Upper lobe of right lung (tissue), 1 donor: ENCODE measurements at regions not wholly inside any gene's neighbourhood (a gene's known extent, or its start where the extent isn't known, plus 50 kb on each side); places are given as distances from the start of the nearest gene placed in this dataset.

Source experiments
- ATAC-seq: fragments of 200-7000 bp; cut with Tn5 transposase; one replicate; pipeline ENCODE4 v1.9.1; 2020; ENCODE audit warnings: mild to moderate bottlenecking, moderate library complexity
- DNase-seq: peaks from one replicate; pipeline ENCODE4 v3.0.0-alpha.2; 2020
- H3K27ac ChIP-seq: fragments of 200-600 bp; one replicate; pipeline ENCODE4 v1.8.0; 2022
- H3K27me3 ChIP-seq: fragments of 200-600 bp; one replicate; pipeline ENCODE4 v1.8.0; 2022; ENCODE audit warnings: mild to moderate bottlenecking
- H3K36me3 ChIP-seq: fragments of 200-600 bp; one replicate; pipeline ENCODE4 v1.8.0; 2022
- H3K4me1 ChIP-seq: fragments of 200-600 bp; one replicate; pipeline ENCODE4 v1.8.0; 2022
- H3K4me3 ChIP-seq: fragments of 200-600 bp; one replicate; pipeline ENCODE4 v1.8.0; 2022; ENCODE audit warnings: mild to moderate bottlenecking
- H3K9me3 ChIP-seq: fragments of 200-600 bp; one replicate; pipeline ENCODE4 v1.8.0; 2022
- intact Hi-C: fragments of 100-400 bp; cut with DNase I; formaldehyde crosslinking; loops from one replicate; pipeline ENCODE4 v1.11.0; 2022
- TF ChIP-seq, protein P1 (sequence below): fragments of 200-600 bp; IDR thresholded peaks from one replicate; pipeline ENCODE4 v1.8.0; 2022; ENCODE audit warnings: antibody characterized with exemption
- donor health status: DM: no; HTN: yes; CAD: no; lungs with severe emphysema.

DNA sequence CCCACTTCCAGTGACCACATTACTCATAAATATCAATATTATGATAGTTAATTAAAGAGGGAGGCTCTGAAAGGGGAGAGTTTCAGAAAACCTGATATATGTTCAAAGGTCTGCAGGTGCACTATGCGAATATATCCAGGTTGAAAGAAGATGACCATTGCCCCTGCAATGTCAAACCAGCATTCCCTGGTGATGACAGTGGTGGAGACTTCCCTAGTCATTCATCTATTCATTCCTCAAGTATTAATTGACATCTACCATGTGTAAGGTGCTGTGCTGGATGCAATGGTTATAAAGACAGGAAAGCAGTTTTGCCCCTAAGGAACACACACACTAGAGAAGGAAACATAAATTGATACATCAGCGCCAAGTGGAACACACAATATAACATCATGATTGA lies 588.3 kb upstream of the KCNMB2 start:
- H3K4me3 ChIP-seq: no peak overlapping the region
- peaks cover 9% of the 10 kb centered on the region for H3K4me1 ChIP-seq
- no peak overlapping the region for H3K27ac ChIP-seq
- H3K27me3 ChIP-seq: no peaks in the 10 kb centered on the region
- TF ChIP-seq, protein P1, sequence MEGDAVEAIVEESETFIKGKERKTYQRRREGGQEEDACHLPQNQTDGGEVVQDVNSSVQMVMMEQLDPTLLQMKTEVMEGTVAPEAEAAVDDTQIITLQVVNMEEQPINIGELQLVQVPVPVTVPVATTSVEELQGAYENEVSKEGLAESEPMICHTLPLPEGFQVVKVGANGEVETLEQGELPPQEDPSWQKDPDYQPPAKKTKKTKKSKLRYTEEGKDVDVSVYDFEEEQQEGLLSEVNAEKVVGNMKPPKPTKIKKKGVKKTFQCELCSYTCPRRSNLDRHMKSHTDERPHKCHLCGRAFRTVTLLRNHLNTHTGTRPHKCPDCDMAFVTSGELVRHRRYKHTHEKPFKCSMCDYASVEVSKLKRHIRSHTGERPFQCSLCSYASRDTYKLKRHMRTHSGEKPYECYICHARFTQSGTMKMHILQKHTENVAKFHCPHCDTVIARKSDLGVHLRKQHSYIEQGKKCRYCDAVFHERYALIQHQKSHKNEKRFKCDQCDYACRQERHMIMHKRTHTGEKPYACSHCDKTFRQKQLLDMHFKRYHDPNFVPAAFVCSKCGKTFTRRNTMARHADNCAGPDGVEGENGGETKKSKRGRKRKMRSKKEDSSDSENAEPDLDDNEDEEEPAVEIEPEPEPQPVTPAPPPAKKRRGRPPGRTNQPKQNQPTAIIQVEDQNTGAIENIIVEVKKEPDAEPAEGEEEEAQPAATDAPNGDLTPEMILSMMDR: no peak
- ATAC-seq: no peak
- H3K36me3 ChIP-seq: no peaks in the 10 kb centered on the region
- intact Hi-C loops: no loop called here
- no peak for DNase-seq
- H3K9me3 ChIP-seq: no peaks in the 10 kb centered on the region

DNA sequence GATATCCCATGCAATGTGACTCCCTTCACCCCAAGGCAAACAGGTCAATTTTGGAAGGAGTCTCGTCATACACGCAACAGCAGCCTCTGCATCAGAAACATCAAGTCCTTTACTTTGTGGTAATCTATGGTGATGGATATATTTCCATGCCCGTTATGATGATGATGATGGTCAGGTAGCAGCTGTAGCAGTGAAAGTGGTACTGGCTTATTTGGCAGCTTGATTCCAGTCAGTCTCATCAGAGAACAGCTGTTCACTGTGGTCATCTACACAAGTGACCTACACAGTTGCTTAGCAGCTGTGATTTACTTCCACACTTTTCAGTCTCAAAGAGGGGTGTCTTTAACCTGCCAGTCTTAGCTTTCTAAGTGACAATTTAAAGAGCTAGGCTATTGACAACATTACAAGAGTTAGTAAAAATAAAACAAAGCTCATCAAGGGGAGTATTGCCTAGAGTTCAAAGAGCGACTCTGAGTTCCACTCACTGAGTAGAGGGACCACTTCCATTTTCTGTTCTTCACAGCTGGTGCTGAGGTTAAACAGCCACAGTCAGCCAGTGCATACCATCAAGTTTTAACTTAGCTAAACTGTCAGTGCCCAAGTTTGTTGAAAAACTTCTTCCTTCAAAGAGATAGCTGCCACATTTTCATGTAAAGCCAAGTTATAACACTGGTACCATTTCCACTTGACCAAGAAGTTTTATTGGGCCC lies 587.4 kb upstream of the KCNMB2 start:
- H3K27me3 ChIP-seq: no peaks in the 10 kb centered on the region
- intact Hi-C loops: no loop called here
- H3K4me1 ChIP-seq: peaks cover 9% of the 10 kb centered on the region
- TF ChIP-seq, protein P1: no peak
- H3K4me3 ChIP-seq: no peak overlapping the region
- DNase-seq: no peak
- ATAC-seq: no peak
- no peaks in the 10 kb centered on the region for H3K36me3 ChIP-seq
- no peak overlapping the region for H3K27ac ChIP-seq
- no peaks in the 10 kb centered on the region for H3K9me3 ChIP-seq

DNA sequence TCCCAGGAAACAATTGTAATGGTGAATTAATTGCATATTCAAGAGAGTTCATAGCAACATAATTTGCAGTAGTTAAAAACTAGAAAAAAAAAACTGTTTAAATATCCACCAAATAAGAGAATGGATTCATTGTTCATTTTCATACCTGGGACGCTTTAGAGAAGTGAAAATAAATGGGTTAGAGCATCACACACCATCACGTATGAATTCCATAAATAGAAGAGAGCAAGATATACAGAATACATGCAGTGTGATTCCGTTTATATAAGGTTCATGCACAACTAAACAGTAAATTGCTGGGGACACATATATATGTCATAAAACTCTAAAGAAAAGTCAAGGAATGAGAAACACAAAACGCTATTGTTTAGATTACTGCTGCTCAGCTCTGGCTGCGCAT lies 577.0 kb upstream of the KCNMB2 start:
- Histone ChIP-seq H3K27ac (no peak overlapping the region), H3K9me3 (no peaks in the 10 kb centered on the region), H3K4me1 (no peaks in the 10 kb centered on the region), H3K27me3 (no peaks in the 10 kb centered on the region), H3K36me3 (no peaks in the 10 kb centered on the region), H3K4me3 (no peak overlapping the region)
- intact Hi-C loops: no loop called here
- ATAC-seq: no peak
- DNase-seq: no peak
- TF ChIP-seq, protein P1: no peak

DNA sequence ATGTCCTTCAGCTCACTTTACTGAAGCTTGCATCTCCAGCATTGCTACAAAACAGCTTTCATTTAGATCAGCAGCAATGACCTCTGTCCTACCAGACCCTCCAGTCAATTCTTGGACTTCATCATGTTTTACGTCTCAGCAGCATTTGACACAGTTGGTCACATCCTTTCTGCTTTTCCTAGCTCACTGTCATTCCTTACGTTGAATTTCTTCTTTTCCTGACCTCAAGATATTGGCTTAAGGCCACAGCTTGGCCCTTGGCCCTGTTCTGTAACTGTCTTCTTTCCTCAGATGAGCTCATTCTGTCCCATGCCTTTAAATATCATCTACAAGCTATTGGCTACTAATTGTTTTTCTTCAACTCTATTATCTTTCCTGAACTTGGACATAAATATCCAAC lies 576.2 kb upstream of the KCNMB2 start:
- TF ChIP-seq, protein P1: no peak
- H3K36me3 ChIP-seq: no peaks in the 10 kb centered on the region
- DNase-seq (no peak), ATAC-seq (no peak)
- no peaks in the 10 kb centered on the region for H3K9me3 ChIP-seq
- no peak overlapping the region for H3K27ac ChIP-seq
- intact Hi-C loops: no loop called here
- H3K4me3 ChIP-seq: no peak overlapping the region
- H3K27me3 ChIP-seq: no peaks in the 10 kb centered on the region
- no peaks in the 10 kb centered on the region for H3K4me1 ChIP-seq

DNA sequence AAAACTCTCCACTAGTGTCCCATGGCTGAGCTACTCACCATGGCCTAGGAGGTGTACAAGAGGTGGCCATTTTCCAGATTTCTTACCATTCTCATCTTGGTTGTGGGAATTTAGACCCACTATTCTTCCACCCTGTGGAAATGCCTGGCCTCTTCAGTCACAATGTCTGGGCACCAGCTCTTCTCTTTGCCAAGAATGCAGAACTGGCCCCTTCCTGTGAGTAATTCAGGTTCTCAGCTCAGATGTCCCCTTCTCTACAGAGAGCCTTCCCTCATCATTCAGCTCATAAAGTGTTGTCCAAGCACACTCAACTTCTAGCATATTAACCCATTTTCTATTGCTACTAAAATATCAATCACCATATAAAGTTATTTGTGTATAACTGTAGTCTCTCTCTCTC lies 575.5 kb upstream of the KCNMB2 start:
- intact Hi-C loops: no loop called here
- H3K4me3 ChIP-seq: no peak overlapping the region

More for the DNA sequence above, 575.5 kb upstream of the KCNMB2 start:
- TF ChIP-seq, protein P1: no peak
- Histone ChIP-seq H3K36me3 (no peaks in the 10 kb centered on the region), H3K4me1 (no peaks in the 10 kb centered on the region), H3K27ac (no peak overlapping the region), H3K27me3 (no peaks in the 10 kb centered on the region), H3K9me3 (no peaks in the 10 kb centered on the region)
- ATAC-seq: no peak
- DNase-seq: no peak
